ENCODE measurements at regions not wholly inside any gene's neighbourhood (a gene's known extent, or its start where the extent isn't known, plus 50 kb on each side); places are given as distances from the start of the nearest gene placed in this dataset.
"Not testable (repeated sequence)": the region's sequence is repeated elsewhere in the genome, so short reads cannot be mapped to it uniquely, and the experiment has no call there.

- DNase-seq = no peak
These were observed 203.2 kb downstream of the MOXD1 start for GRCh38 chr6:132198040-132198439.

- DNase-seq = no peak
These were observed 206.7 kb downstream of the MOXD1 start for GRCh38 chr6:132194529-132194928.

- DNase-seq = no peak
These were observed 208.6 kb downstream of the MOXD1 start for GRCh38 chr6:132192631-132193030.

- DNase-seq = no peak
These were observed 210.5 kb downstream of the MOXD1 start for GRCh38 chr6:132190815-132191175.

- no peak for DNase-seq
These were observed 211.0 kb downstream of the MOXD1 start for GRCh38 chr6:132190097-132190814.

- DNase-seq = no peak
These were observed 212.6 kb downstream of the MOXD1 start for GRCh38 chr6:132188556-132189264.

- DNase-seq = no peak
These were observed 213.5 kb downstream of the MOXD1 start for GRCh38 chr6:132187816-132188215.

GRCh38 chr6:132184966-132185365 is 216.3 kb downstream of the MOXD1 start:
- not testable (repeated sequence) for DNase-seq

- no peak for DNase-seq
These were observed 221.3 kb downstream of the MOXD1 start for GRCh38 chr6:132179955-132180354.

- no peak for DNase-seq
These were observed 223.7 kb upstream of the CCN2 start for GRCh38 chr6:132174919-132175318.

GRCh38 chr6:132168961-132169360 is 217.8 kb upstream of the CCN2 start:
- DNase-seq = no peak

- DNase-seq = no peak
These were observed 217.0 kb upstream of the CCN2 start for GRCh38 chr6:132167929-132168892.

- DNase-seq = no peak
These were observed 215.4 kb upstream of the CCN2 start for GRCh38 chr6:132166526-132167051.

GRCh38 chr6:132165677-132166076 is 214.5 kb upstream of the CCN2 start:
- DNase-seq = no peak

- peak; percentile 11 for DNase-seq
These were observed 210.1 kb upstream of the CCN2 start for GRCh38 chr6:132161283-132161682.

GRCh38 chr6:132153221-132153898 is 202.2 kb upstream of the CCN2 start:
- DNase-seq = no peak

GRCh38 chr6:132147530-132148011 is 196.4 kb upstream of the CCN2 start:
- DNase-seq = no peak

- DNase-seq = no peak
These were observed 193.3 kb upstream of the CCN2 start for GRCh38 chr6:132144456-132144855.

GRCh38 chr6:132143258-132143657 is 192.1 kb upstream of the CCN2 start:
- no peak for DNase-seq

GRCh38 chr6:132142768-132143167 is 191.6 kb upstream of the CCN2 start:
- no peak for DNase-seq

GRCh38 chr6:132142308-132142707 is 191.1 kb upstream of the CCN2 start:
- DNase-seq = no peak

GRCh38 chr6:132140189-132140588 is 189.0 kb upstream of the CCN2 start:
- no peak for DNase-seq
